ENCODE measurements at regions not wholly inside any gene's neighbourhood (a gene's known extent, or its start where the extent isn't known, plus 50 kb on each side); places are given as distances from the start of the nearest gene placed in this dataset.

DNA sequence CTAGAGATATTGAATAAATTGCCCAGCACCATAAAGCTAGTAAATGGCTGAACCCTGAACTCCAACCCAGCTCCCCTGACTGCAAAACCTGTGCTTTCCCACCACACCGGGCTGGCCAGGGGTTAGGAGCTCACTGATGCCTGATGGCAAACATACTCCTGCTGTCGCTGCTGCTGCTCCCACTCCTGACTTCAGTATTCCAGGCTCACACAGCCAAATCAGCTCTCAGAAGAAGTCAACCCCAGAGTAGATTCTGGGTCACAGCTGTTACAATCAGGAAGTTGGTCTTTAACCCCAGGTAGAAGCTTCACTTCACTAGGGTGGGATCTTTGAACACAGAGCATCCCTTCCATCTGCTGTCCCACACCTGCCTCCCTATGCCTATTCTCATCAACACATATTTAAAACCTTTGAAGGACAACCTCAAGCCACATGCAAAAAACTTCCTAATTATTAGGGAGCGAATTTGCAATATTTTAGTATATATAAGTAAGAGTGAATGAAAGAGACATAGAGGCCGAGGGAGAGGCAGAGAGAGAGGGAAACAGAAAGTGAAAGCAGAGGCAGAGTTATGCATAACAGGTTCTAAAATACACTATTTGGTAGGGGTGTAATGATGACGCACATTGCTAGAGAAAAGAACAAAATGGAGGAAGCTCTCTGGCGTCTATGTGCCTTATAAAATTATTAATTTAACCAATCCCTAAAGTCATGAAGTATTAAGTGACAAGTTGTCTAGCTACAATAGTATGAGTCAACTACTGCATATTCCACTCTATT, 99.4 kb upstream of the SERP2 start:
- Histone ChIP-seq H3K4me1 (ENCODE audit: control insufficient read depth in 1 of 2, extremely low read depth in 1 of 2, insufficient read depth in 2 of 2, low read length in 2 of 2) (peaks cover 20% of the 10 kb centered on the region in 2 experiments), H3K9me3 (no peaks in the 10 kb centered on the region), H3K27me3 (replicated peaks in 1 of 2; ENCODE audit: control insufficient read depth in 2 of 2, extremely low read depth in 1 of 2, insufficient read depth in 2 of 2, low read length in 1 of 2) (peaks cover 0 to 2% of the 10 kb centered on the region in 2 experiments), H3K4me3 (ENCODE audit: control insufficient read depth in 1 of 2, extremely low read depth in 1 of 2, low read length in 1 of 2) (peak overlapping the region; percentile 26 to 43), H3K27ac (ENCODE audit: low read length) (peak overlapping the region; percentile 95), H3K36me3 (ENCODE audit: control insufficient read depth in 2 of 2, extremely low read depth in 1 of 2, insufficient read depth in 1 of 2, low read length in 1 of 2) (no peaks in the 10 kb centered on the region)
- peaks cover 0 to 1% of the 10 kb centered on the region in 2 donors for H3K27me3 Mint-ChIP-seq
- ChIA-PET POLR2A (interaction anchor here (0.5 to 1.9 kb wide), 6 partner anchors 15 to 296 kb away, joined by 3 to 24 read pairs (median 5); no protein-coding TSS in a partner anchor), CTCF (interaction anchor here (0.6 to 1.4 kb wide), 9 partner anchors 14 to 369 kb away, joined by 3 to 5 read pairs (median 3); no protein-coding TSS in a partner anchor)
- peaks cover 0 to 15% (median 7%) of the 10 kb centered on the region in 3 donors for H3K9me3 Mint-ChIP-seq
- peak in 28 of 35 experiments; percentile 4 to 85 (median 36) for DNase-seq
- peak overlapping the region; percentile 56 to 75 (median 68) for H3K4me3 Mint-ChIP-seq
- peak; percentile 89 to 95 (median 92) for ATAC-seq (replicated peaks in 1 of 4)
- 89% methylated on average over 2 of the region's 6 CpGs for WGBS (ENCODE audit: insufficient coverage)
- peaks cover 49 to 53% (median 50%) of the 10 kb centered on the region in 3 donors for H3K4me1 Mint-ChIP-seq
- peaks cover 9% of the 10 kb centered on the region for H3K36me3 Mint-ChIP-seq
- H3K27ac Mint-ChIP-seq = peak overlapping the region; percentile 94 to 95

DNA sequence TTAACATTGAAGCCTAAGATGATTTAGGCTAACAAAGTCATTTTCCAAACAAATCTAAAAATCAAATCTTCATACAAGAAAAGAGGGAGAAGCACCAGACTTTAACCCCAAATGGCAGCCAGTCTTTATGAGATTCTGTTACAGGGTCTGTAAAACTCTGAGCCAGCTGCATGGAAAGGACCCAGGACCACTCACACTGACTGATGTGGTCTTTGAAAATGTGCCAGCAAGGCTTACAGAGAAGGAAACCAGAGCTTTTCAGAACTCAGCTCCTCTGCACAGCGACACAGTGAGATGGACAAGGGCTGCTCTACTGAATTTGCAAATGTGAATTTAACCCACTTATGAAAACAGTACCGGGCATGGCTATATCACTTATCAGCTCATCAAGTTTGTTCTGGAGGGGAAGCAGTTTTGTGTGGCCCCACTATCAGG, 98.8 kb upstream of the SERP2 start:
- H3K4me3 Mint-ChIP-seq = peak overlapping the region; percentile 56 to 75 (median 68)
- H3K9me3 ChIP-seq = no peaks in the 10 kb centered on the region
- no peaks in the 10 kb centered on the region for H3K36me3 ChIP-seq (ENCODE audit: control insufficient read depth in 2 of 2, extremely low read depth in 1 of 2, insufficient read depth in 1 of 2, low read length in 1 of 2)
- H3K4me1 ChIP-seq (ENCODE audit: control insufficient read depth in 1 of 2, extremely low read depth in 1 of 2, insufficient read depth in 2 of 2, low read length in 2 of 2) = peaks cover 20% of the 10 kb centered on the region in 2 experiments
- ATAC-seq (replicated peaks in 1 of 4) (peak; percentile 47 to 50 (median 50)), DNase-seq (peak in 21 of 35 experiments; percentile 5 to 59 (median 25))
- peaks cover 0 to 5% of the 10 kb centered on the region in 2 experiments for H3K27me3 ChIP-seq (replicated peaks in 1 of 2; ENCODE audit: control insufficient read depth in 2 of 2, extremely low read depth in 1 of 2, insufficient read depth in 2 of 2, low read length in 1 of 2)
- WGBS (ENCODE audit: insufficient coverage) = no CpG with 5 or more reads among the region's 2 CpGs
- H3K4me1 Mint-ChIP-seq = peaks cover 49 to 53% (median 50%) of the 10 kb centered on the region in 3 donors
- peaks cover 0 to 1% of the 10 kb centered on the region in 2 donors for H3K27me3 Mint-ChIP-seq
- CTCF ChIA-PET = interaction anchor here (0.6 to 1.4 kb wide), 8 partner anchors 16 to 369 kb away, joined by 3 to 6 read pairs (median 4); no protein-coding TSS in a partner anchor
- peak overlapping the region; percentile 95 for H3K27ac ChIP-seq (ENCODE audit: low read length)
- POLR2A ChIA-PET = interaction anchor here (0.5 to 1.9 kb wide), 4 partner anchors 16 to 213 kb away, joined by 3 to 24 read pairs (median 8); no protein-coding TSS in a partner anchor
- H3K36me3 Mint-ChIP-seq = peaks cover 10% of the 10 kb centered on the region
- peaks cover 0 to 15% (median 7%) of the 10 kb centered on the region in 3 donors for H3K9me3 Mint-ChIP-seq
- H3K4me3 ChIP-seq (ENCODE audit: control insufficient read depth in 1 of 2, extremely low read depth in 1 of 2, low read length in 1 of 2) = peak overlapping the region; percentile 26 to 43
- H3K27ac Mint-ChIP-seq = peak overlapping the region; percentile 94 to 95

DNA sequence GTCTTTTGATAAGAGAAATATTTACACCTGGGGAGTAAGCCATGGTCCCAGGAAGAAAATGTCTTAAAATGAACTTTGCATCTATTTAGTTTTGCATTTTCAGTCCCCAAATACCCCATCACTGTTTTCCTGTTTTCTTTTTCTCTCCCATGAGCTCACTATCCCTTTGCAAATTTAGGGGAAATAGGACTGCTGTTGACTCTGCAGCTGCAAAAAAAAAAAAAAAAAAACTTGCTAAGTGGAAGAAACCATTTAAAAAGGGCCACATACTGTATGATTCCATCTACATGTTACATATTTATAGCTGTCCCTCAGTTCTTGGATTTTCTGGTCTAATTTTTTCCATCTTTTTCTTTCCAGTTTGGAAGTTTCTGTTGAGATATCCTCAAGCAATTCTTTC, 98.2 kb upstream of the SERP2 start:
- Histone ChIP-seq H3K27ac (ENCODE audit: low read length) (peak overlapping the region; percentile 95), H3K27me3 (replicated peaks in 1 of 2; ENCODE audit: control insufficient read depth in 2 of 2, extremely low read depth in 1 of 2, insufficient read depth in 2 of 2, low read length in 1 of 2) (peaks cover 0 to 5% of the 10 kb centered on the region in 2 experiments), H3K4me1 (ENCODE audit: control insufficient read depth in 1 of 2, extremely low read depth in 1 of 2, insufficient read depth in 2 of 2, low read length in 2 of 2) (peaks cover 20% of the 10 kb centered on the region in 2 experiments), H3K36me3 (ENCODE audit: control insufficient read depth in 2 of 2, extremely low read depth in 1 of 2, insufficient read depth in 1 of 2, low read length in 1 of 2) (no peaks in the 10 kb centered on the region), H3K4me3 (ENCODE audit: control insufficient read depth in 1 of 2, extremely low read depth in 1 of 2, low read length in 1 of 2) (no peak overlapping the region), H3K9me3 (no peaks in the 10 kb centered on the region)
- ATAC-seq (replicated peaks in 1 of 4) (no peak), DNase-seq (no peak)
- Mint-ChIP-seq H3K4me1 (peaks cover 49 to 53% (median 50%) of the 10 kb centered on the region in 3 donors), H3K4me3 (peak overlapping the region; percentile 32 to 68 (median 56)), H3K36me3 (peaks cover 10% of the 10 kb centered on the region), H3K27ac (peak overlapping the region; percentile 75 to 95), H3K9me3 (peaks cover 0 to 17% (median 7%) of the 10 kb centered on the region in 3 donors), H3K27me3 (peaks cover 3 to 5% of the 10 kb centered on the region in 2 donors)
- POLR2A ChIA-PET = interaction anchor here in 1 of 2 donors (1.9 kb wide), 2 partner anchors 16 to 160 kb away, joined by 6 to 24 read pairs; no protein-coding TSS in a partner anchor
- CTCF ChIA-PET = interaction anchor here (0.6 to 1.2 kb wide), 5 partner anchors 24 to 162 kb away, joined by 3 to 6 read pairs (median 4); no protein-coding TSS in a partner anchor

DNA sequence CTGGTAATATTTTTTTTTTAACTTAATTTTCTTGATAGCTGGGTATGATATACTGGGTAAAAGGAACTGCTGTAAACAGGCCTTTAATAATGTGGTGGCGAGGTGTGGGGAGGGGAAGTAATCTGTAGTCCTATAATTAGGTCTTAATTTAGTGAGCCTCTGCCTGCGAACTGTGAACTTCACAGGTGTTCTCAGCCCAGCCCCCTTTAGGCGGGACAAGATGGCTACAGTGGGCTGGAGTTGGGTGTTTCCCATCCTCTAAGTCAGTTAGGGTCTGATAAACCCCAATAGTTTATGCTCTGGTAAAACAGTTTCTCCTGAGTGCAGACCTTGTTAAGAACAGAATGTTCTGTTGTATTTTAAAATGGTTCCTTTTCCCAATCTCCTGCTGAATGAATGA, 97.6 kb upstream of the SERP2 start:
- Mint-ChIP-seq H3K4me1 (peaks cover 45 to 51% (median 50%) of the 10 kb centered on the region in 3 donors), H3K4me3 (peak overlapping the region in 1 of 3 donors; percentile 56), H3K9me3 (peaks cover 0 to 17% (median 7%) of the 10 kb centered on the region in 3 donors), H3K27me3 (peaks cover 3 to 10% of the 10 kb centered on the region in 2 donors), H3K36me3 (peaks cover 10% of the 10 kb centered on the region), H3K27ac (peak overlapping the region; percentile 74 to 95)
- ATAC-seq (replicated peaks in 1 of 4) = no peak
- DNase-seq = peak in 1 of 35 experiments; percentile 15
- H3K27ac ChIP-seq (ENCODE audit: low read length) = no peak overlapping the region
- H3K27me3 ChIP-seq (replicated peaks in 1 of 2; ENCODE audit: control insufficient read depth in 2 of 2, extremely low read depth in 1 of 2, insufficient read depth in 2 of 2, low read length in 1 of 2) = peaks cover 0 to 11% of the 10 kb centered on the region in 2 experiments
- peaks cover 20% of the 10 kb centered on the region in 2 experiments for H3K4me1 ChIP-seq (ENCODE audit: control insufficient read depth in 1 of 2, extremely low read depth in 1 of 2, insufficient read depth in 2 of 2, low read length in 2 of 2)
- CTCF ChIA-PET = interaction anchor here in 1 of 2 donors (1.2 kb wide), 1 partner anchor 159 kb away, joined by 4 read pairs; no protein-coding TSS in a partner anchor
- WGBS (ENCODE audit: insufficient coverage) = 100% methylated on average over 1 of the region's 3 CpGs
- POLR2A ChIA-PET = no interaction called here
- H3K9me3 ChIP-seq = no peaks in the 10 kb centered on the region
- no peak overlapping the region for H3K4me3 ChIP-seq (ENCODE audit: control insufficient read depth in 1 of 2, extremely low read depth in 1 of 2, low read length in 1 of 2)
- no peaks in the 10 kb centered on the region for H3K36me3 ChIP-seq (ENCODE audit: control insufficient read depth in 2 of 2, extremely low read depth in 1 of 2, insufficient read depth in 1 of 2, low read length in 1 of 2)

DNA sequence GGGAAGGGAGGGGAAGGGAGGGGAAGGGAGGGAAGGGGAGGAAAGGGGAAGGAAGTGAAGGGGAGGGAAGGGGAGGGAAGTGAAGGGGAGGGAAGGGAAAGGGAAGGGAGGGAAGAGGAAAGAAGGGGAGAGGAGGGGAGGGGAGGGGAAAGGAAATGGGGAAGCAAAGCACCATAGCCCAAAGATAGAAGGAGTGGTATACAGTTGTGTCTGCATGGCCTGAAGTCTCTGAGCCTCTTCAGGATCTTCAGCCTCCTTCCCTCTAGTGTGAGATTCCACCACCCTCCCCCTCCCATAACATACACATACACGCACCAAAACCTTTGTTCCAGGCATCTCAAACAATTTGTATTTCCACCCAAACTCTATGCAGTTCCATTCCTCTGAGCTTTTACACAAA, 96.2 kb upstream of the SERP2 start:
- no peak for DNase-seq
- ATAC-seq (replicated peaks in 1 of 4) = no peak
- H3K4me1 Mint-ChIP-seq = peaks cover 43 to 50% (median 48%) of the 10 kb centered on the region in 3 donors
- Histone ChIP-seq H3K27me3 (replicated peaks in 1 of 2; ENCODE audit: control insufficient read depth in 2 of 2, extremely low read depth in 1 of 2, insufficient read depth in 2 of 2, low read length in 1 of 2) (peaks cover 0 to 19% of the 10 kb centered on the region in 2 experiments), H3K9me3 (no peaks in the 10 kb centered on the region), H3K4me1 (ENCODE audit: control insufficient read depth in 1 of 2, extremely low read depth in 1 of 2, insufficient read depth in 2 of 2, low read length in 2 of 2) (peaks cover 20% of the 10 kb centered on the region in 2 experiments), H3K4me3 (ENCODE audit: control insufficient read depth in 1 of 2, extremely low read depth in 1 of 2, low read length in 1 of 2) (no peak overlapping the region), H3K36me3 (ENCODE audit: control insufficient read depth in 2 of 2, extremely low read depth in 1 of 2, insufficient read depth in 1 of 2, low read length in 1 of 2) (no peaks in the 10 kb centered on the region), H3K27ac (ENCODE audit: low read length) (no peak overlapping the region)
- peak overlapping the region in 1 of 3 donors; percentile 50 for H3K4me3 Mint-ChIP-seq
- H3K27me3 Mint-ChIP-seq = peaks cover 8 to 19% of the 10 kb centered on the region in 2 donors
- peak overlapping the region in 1 of 2 donors; percentile 44 for H3K27ac Mint-ChIP-seq
- ChIA-PET POLR2A (no interaction called here), CTCF (no interaction called here)
- H3K9me3 Mint-ChIP-seq = peaks cover 0 to 17% (median 7%) of the 10 kb centered on the region in 3 donors
- WGBS (ENCODE audit: insufficient coverage) = 100% methylated on average over 1 of the region's 1 CpG
- peaks cover 10% of the 10 kb centered on the region for H3K36me3 Mint-ChIP-seq

DNA sequence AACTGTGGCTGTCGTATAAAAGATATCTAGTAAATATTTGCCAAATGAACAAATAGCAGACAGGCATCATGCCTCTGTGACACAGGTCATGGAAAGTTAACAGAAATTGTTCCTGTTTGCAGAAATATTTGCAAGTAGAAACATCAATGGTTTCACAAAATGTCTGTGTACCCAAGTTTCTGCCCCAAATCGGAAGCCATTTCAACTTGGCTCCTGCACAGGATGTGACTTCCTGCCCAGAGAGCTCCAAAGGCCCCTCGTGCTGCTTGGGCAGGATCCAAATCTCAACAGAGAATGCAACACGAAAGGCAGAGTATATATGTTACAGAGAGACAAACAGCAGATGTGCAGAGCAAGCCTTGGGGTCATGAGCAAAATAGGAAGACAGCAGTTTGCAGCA, 95.5 kb upstream of the SERP2 start:
- H3K27ac ChIP-seq (ENCODE audit: low read length) = no peak overlapping the region
- peak in 14 of 35 experiments; percentile 8 to 56 (median 18) for DNase-seq
- no peak for ATAC-seq (replicated peaks in 1 of 4)
- WGBS (ENCODE audit: insufficient coverage) = 38% methylated on average over 3 of the region's 4 CpGs
- peaks cover 0 to 21% of the 10 kb centered on the region in 2 experiments for H3K27me3 ChIP-seq (replicated peaks in 1 of 2; ENCODE audit: control insufficient read depth in 2 of 2, extremely low read depth in 1 of 2, insufficient read depth in 2 of 2, low read length in 1 of 2)
- POLR2A ChIA-PET = no interaction called here
- Mint-ChIP-seq H3K36me3 (peaks cover 10% of the 10 kb centered on the region), H3K27me3 (peaks cover 13 to 26% of the 10 kb centered on the region in 2 donors), H3K4me1 (peaks cover 43 to 48% (median 47%) of the 10 kb centered on the region in 3 donors), H3K27ac (peak overlapping the region in 1 of 2 donors; percentile 44), H3K4me3 (peak overlapping the region in 1 of 3 donors; percentile 50), H3K9me3 (peaks cover 0 to 17% (median 7%) of the 10 kb centered on the region in 3 donors)
- CTCF ChIA-PET = interaction anchor here in 1 of 2 donors (1.2 kb wide), 1 partner anchor 161 kb away, joined by 3 read pairs; no protein-coding TSS in a partner anchor
- H3K4me1 ChIP-seq (ENCODE audit: control insufficient read depth in 1 of 2, extremely low read depth in 1 of 2, insufficient read depth in 2 of 2, low read length in 2 of 2) = peaks cover 20% of the 10 kb centered on the region in 2 experiments
- H3K4me3 ChIP-seq (ENCODE audit: control insufficient read depth in 1 of 2, extremely low read depth in 1 of 2, low read length in 1 of 2) = no peak overlapping the region
- H3K9me3 ChIP-seq = no peaks in the 10 kb centered on the region
- no peaks in the 10 kb centered on the region for H3K36me3 ChIP-seq (ENCODE audit: control insufficient read depth in 2 of 2, extremely low read depth in 1 of 2, insufficient read depth in 1 of 2, low read length in 1 of 2)

Data from T-cell (primary cell).